ENCODE measurements at regions not wholly inside any gene's neighbourhood (a gene's known extent, or its start where the extent isn't known, plus 50 kb on each side); places are given as distances from the start of the nearest gene placed in this dataset.
"Not testable (repeated sequence)": the region's sequence is repeated elsewhere in the genome, so short reads cannot be mapped to it uniquely, and the experiment has no call there.

GRCh38 chr3:155995525-155996370, 124.6 kb upstream of the KCNAB1 start:
- H3K27me3 ChIP-seq (ENCODE audit: insufficient read depth, low read length): no peaks in the 10 kb centered on the region
- H3K4me1 ChIP-seq (ENCODE audit: insufficient read depth, low read length): no peaks in the 10 kb centered on the region
- H3K4me3 ChIP-seq (ENCODE audit: low read length): no peak overlapping the region
- no peak overlapping the region for H2AFZ ChIP-seq (ENCODE audit: low read depth, low read length)
- H3K9me3 ChIP-seq (ENCODE audit: low read length): no peaks in the 10 kb centered on the region
- H3K36me3 ChIP-seq (ENCODE audit: insufficient read depth, low read length): no peaks in the 10 kb centered on the region

- Histone ChIP-seq H2AFZ (ENCODE audit: low read depth, low read length) (no peak overlapping the region), H3K9me3 (ENCODE audit: low read length) (no peaks in the 10 kb centered on the region), H3K4me1 (ENCODE audit: insufficient read depth, low read length) (no peaks in the 10 kb centered on the region), H3K27me3 (ENCODE audit: insufficient read depth, low read length) (no peaks in the 10 kb centered on the region), H3K36me3 (ENCODE audit: insufficient read depth, low read length) (no peaks in the 10 kb centered on the region), H3K4me3 (ENCODE audit: low read length) (no peak overlapping the region)
These were observed 123.5 kb upstream of the KCNAB1 start for GRCh38 chr3:155996882-155997281.

- H3K27me3 ChIP-seq (ENCODE audit: insufficient read depth, low read length); H2AFZ ChIP-seq (ENCODE audit: low read depth, low read length); H3K4me1 ChIP-seq (ENCODE audit: insufficient read depth, low read length); H3K36me3 ChIP-seq (ENCODE audit: insufficient read depth, low read length); H3K9me3 ChIP-seq (ENCODE audit: low read length); H3K4me3 ChIP-seq (ENCODE audit: low read length): not testable (repeated sequence)
These were observed 122.2 kb upstream of the KCNAB1 start for GRCh38 chr3:155998173-155998572.

- Histone ChIP-seq H3K4me3 (ENCODE audit: low read length) (no peak overlapping the region), H3K36me3 (ENCODE audit: insufficient read depth, low read length) (no peaks in the 10 kb centered on the region), H2AFZ (ENCODE audit: low read depth, low read length) (peak overlapping the region; percentile 46), H3K4me1 (ENCODE audit: insufficient read depth, low read length) (peaks cover 5% of the 10 kb centered on the region), H3K27me3 (ENCODE audit: insufficient read depth, low read length) (no peaks in the 10 kb centered on the region), H3K9me3 (ENCODE audit: low read length) (no peaks in the 10 kb centered on the region)
These were observed 114.6 kb upstream of the KCNAB1 start for GRCh38 chr3:156005736-156006135.

GRCh38 chr3:156010829-156011228, 109.5 kb upstream of the KCNAB1 start:
- Histone ChIP-seq H2AFZ (ENCODE audit: low read depth, low read length) (no peak overlapping the region), H3K36me3 (ENCODE audit: insufficient read depth, low read length) (no peaks in the 10 kb centered on the region), H3K27me3 (ENCODE audit: insufficient read depth, low read length) (no peaks in the 10 kb centered on the region), H3K4me1 (ENCODE audit: insufficient read depth, low read length) (peaks cover under 1% of the 10 kb centered on the region), H3K9me3 (ENCODE audit: low read length) (no peaks in the 10 kb centered on the region), H3K4me3 (ENCODE audit: low read length) (no peak overlapping the region)

GRCh38 chr3:156014489-156014888, 105.9 kb upstream of the KCNAB1 start:
- Histone ChIP-seq H3K27me3 (ENCODE audit: insufficient read depth, low read length) (no peaks in the 10 kb centered on the region), H2AFZ (ENCODE audit: low read depth, low read length) (no peak overlapping the region), H3K4me3 (ENCODE audit: low read length) (no peak overlapping the region), H3K4me1 (ENCODE audit: insufficient read depth, low read length) (peaks cover 15% of the 10 kb centered on the region), H3K36me3 (ENCODE audit: insufficient read depth, low read length) (no peaks in the 10 kb centered on the region), H3K9me3 (ENCODE audit: low read length) (no peaks in the 10 kb centered on the region)

GRCh38 chr3:156016902-156017301, 103.5 kb upstream of the KCNAB1 start:
- peaks cover 15% of the 10 kb centered on the region for H3K4me1 ChIP-seq (ENCODE audit: insufficient read depth, low read length)
- H3K27me3 ChIP-seq (ENCODE audit: insufficient read depth, low read length): no peaks in the 10 kb centered on the region
- H2AFZ ChIP-seq (ENCODE audit: low read depth, low read length): no peak overlapping the region
- no peaks in the 10 kb centered on the region for H3K9me3 ChIP-seq (ENCODE audit: low read length)
- H3K4me3 ChIP-seq (ENCODE audit: low read length): no peak overlapping the region
- no peaks in the 10 kb centered on the region for H3K36me3 ChIP-seq (ENCODE audit: insufficient read depth, low read length)

- Histone ChIP-seq H3K4me1 (ENCODE audit: insufficient read depth, low read length) (peaks cover 15% of the 10 kb centered on the region), H3K27me3 (ENCODE audit: insufficient read depth, low read length) (no peaks in the 10 kb centered on the region), H3K4me3 (ENCODE audit: low read length) (no peak overlapping the region), H3K9me3 (ENCODE audit: low read length) (no peaks in the 10 kb centered on the region), H3K36me3 (ENCODE audit: insufficient read depth, low read length) (no peaks in the 10 kb centered on the region), H2AFZ (ENCODE audit: low read depth, low read length) (no peak overlapping the region)
These were observed 102.9 kb upstream of the KCNAB1 start for GRCh38 chr3:156017352-156018030.

GRCh38 chr3:156024904-156025533, 95.4 kb upstream of the KCNAB1 start:
- no peaks in the 10 kb centered on the region for H3K36me3 ChIP-seq (ENCODE audit: insufficient read depth, low read length)
- H3K27me3 ChIP-seq (ENCODE audit: insufficient read depth, low read length): peaks cover 14% of the 10 kb centered on the region
- H3K4me3 ChIP-seq (ENCODE audit: low read length): no peak overlapping the region
- H2AFZ ChIP-seq (ENCODE audit: low read depth, low read length): no peak overlapping the region
- no peaks in the 10 kb centered on the region for H3K9me3 ChIP-seq (ENCODE audit: low read length)
- H3K4me1 ChIP-seq (ENCODE audit: insufficient read depth, low read length): no peaks in the 10 kb centered on the region

GRCh38 chr3:156029208-156029607, 91.2 kb upstream of the KCNAB1 start:
- H3K4me3 ChIP-seq (ENCODE audit: low read length): no peak overlapping the region
- no peak overlapping the region for H2AFZ ChIP-seq (ENCODE audit: low read depth, low read length)
- peaks cover 7% of the 10 kb centered on the region for H3K27me3 ChIP-seq (ENCODE audit: insufficient read depth, low read length)
- H3K4me1 ChIP-seq (ENCODE audit: insufficient read depth, low read length): peaks cover 4% of the 10 kb centered on the region
- no peaks in the 10 kb centered on the region for H3K9me3 ChIP-seq (ENCODE audit: low read length)
- no peaks in the 10 kb centered on the region for H3K36me3 ChIP-seq (ENCODE audit: insufficient read depth, low read length)

- Histone ChIP-seq H3K4me3 (ENCODE audit: low read length) (no peak overlapping the region), H3K9me3 (ENCODE audit: low read length) (no peaks in the 10 kb centered on the region), H3K36me3 (ENCODE audit: insufficient read depth, low read length) (no peaks in the 10 kb centered on the region), H2AFZ (ENCODE audit: low read depth, low read length) (no peak overlapping the region), H3K27me3 (ENCODE audit: insufficient read depth, low read length) (peaks cover 7% of the 10 kb centered on the region), H3K4me1 (ENCODE audit: insufficient read depth, low read length) (peaks cover 4% of the 10 kb centered on the region)
These were observed 89.7 kb upstream of the KCNAB1 start for GRCh38 chr3:156030723-156031122.

- Histone ChIP-seq H3K4me3 (ENCODE audit: low read length) (no peak overlapping the region), H3K9me3 (ENCODE audit: low read length) (no peaks in the 10 kb centered on the region), H3K36me3 (ENCODE audit: insufficient read depth, low read length) (no peaks in the 10 kb centered on the region), H3K4me1 (ENCODE audit: insufficient read depth, low read length) (peaks cover 12% of the 10 kb centered on the region), H2AFZ (ENCODE audit: low read depth, low read length) (no peak overlapping the region), H3K27me3 (ENCODE audit: insufficient read depth, low read length) (no peaks in the 10 kb centered on the region)
These were observed 87.0 kb upstream of the KCNAB1 start for GRCh38 chr3:156033428-156033827.

- peaks cover 12% of the 10 kb centered on the region for H3K4me1 ChIP-seq (ENCODE audit: insufficient read depth, low read length)
- no peaks in the 10 kb centered on the region for H3K27me3 ChIP-seq (ENCODE audit: insufficient read depth, low read length)
- no peaks in the 10 kb centered on the region for H3K36me3 ChIP-seq (ENCODE audit: insufficient read depth, low read length)
- H2AFZ ChIP-seq (ENCODE audit: low read depth, low read length): no peak overlapping the region
- no peaks in the 10 kb centered on the region for H3K9me3 ChIP-seq (ENCODE audit: low read length)
- H3K4me3 ChIP-seq (ENCODE audit: low read length): no peak overlapping the region
These were observed 85.2 kb upstream of the KCNAB1 start for GRCh38 chr3:156035158-156035557.

Data from neuron (in vitro differentiated cells).